ENCODE measurements at regions not wholly inside any gene's neighbourhood (a gene's known extent, or its start where the extent isn't known, plus 50 kb on each side); places are given as distances from the start of the nearest gene placed in this dataset.
"Not testable (repeated sequence)": the region's sequence is repeated elsewhere in the genome, so short reads cannot be mapped to it uniquely, and the experiment has no call there.

DNA sequence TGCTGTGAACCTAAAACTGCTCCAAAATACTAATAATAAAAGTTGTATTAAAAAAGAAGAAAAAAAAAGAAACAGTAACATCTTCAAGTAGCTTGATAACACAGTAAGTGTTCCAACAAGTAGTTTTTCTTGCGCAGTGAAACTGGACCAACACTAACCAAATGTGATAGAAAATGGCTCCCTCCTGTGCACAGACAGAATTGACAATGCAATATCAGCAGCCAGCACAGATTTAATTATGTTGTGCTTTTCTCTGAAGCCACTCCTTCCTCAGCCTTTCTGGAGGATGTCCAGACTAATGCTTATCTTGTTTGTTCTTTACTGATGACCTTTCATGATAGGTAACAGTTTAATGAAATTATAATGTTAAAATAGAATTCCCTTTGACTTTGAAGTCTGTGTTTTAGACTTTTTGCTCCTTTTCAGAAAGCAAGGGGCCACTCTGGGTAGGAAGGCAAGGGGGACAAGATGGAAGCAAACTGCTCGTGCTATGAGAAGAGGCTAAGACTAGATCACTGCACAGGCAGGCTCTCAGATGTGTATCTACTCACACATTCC lies 147.1 kb upstream of the RPL34 start:
- Mint-ChIP-seq H3K4me3 (no peak overlapping the region), H3K36me3 (no peaks in the 10 kb centered on the region)

DNA sequence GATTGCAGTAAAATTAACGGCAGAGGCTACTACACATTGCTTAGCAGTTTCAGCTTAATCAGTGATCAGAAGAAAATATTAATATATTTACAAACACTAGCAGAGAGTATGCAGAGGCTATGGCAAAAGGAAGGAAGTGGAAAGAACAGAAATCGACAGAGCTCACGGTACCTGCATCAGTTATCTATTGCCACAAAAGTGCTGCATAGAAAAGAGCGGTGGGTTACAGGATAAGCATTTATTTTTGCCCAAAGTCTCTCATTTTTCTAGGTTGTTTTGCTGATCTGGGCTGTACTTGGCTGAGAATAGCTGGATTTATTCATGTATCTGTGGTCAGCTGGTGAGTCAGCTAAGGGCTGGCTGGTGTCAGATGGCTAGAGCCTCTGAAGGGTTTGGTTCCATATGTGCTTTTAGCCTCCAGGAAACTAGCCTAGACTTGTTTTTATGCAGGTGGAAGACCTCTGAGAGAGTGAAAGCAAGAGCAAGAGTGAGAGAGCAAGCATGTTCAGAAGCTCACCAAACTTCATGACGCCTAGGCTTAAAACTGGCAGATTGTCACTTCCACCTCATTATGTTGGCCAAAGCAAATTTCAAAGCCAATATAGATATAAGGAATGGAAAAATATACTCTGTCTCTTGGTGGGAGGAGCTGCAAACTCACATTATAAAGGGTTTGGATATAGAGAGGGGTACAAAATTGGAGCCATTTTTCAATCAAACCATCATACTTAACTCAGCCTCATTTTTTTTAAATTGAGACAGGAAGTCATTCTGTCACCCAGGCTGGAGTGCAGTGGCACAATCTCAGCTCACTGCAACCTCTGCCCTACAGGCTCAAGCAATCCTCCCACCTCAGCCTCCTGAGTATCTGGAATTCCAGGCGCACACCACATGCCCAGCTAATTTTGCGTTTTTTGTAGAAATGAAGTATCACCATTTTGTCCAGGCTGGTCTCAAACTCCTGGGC lies 153.2 kb upstream of the RPL34 start:
- no peaks in the 10 kb centered on the region for H3K36me3 Mint-ChIP-seq
- no peak overlapping the region for H3K27ac Mint-ChIP-seq
- H3K9me3 Mint-ChIP-seq: no peaks in the 10 kb centered on the region
- H3K4me3 Mint-ChIP-seq: no peak overlapping the region
- ATAC-seq: peak; percentile 57 to 62
- peaks cover 5 to 13% of the 10 kb centered on the region in 2 donors for H3K27me3 Mint-ChIP-seq
- H3K4me1 Mint-ChIP-seq (ENCODE audit: low read depth in 2 of 2): peaks cover 6 to 7% of the 10 kb centered on the region in 2 donors
- DNase-seq (ENCODE audit: low spot score): no peak

More for the DNA sequence above, 147.1 kb upstream of the RPL34 start:
- Mint-ChIP-seq H3K27me3 (peaks cover 0 to 5% of the 10 kb centered on the region in 2 donors), H3K4me1 (ENCODE audit: low read depth in 2 of 2) (no peaks in the 10 kb centered on the region), H3K27ac (no peak overlapping the region), H3K9me3 (no peaks in the 10 kb centered on the region)
- ATAC-seq (no peak), DNase-seq (ENCODE audit: low spot score) (no peak)

DNA sequence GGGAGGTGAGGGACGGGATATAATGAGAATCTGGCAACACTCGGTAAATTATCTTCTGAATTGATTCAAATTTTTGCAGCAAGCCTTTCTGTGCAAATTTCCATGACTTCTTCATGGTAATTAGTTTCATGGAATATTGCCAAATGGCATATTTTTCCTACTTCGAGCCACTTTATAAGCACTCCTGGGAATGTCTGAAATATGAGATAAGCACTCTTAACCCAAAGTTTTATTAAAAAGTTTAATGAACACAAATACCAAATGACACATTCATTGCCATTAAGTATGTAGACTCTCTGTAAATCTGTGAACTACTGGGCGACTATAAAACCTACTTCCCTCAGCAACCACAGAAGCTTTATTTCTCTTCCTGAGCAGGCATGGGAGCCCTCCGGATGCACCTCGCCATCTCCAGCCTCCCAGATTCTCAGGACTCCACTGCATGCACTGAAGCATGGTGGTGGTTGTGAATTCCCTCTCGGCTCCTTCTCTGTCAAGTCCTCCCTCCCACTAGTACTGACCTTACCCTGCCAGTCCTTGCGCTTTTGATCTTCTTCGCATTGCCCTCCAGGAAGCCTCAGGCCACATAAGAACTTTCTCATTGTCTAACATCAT lies 154.4 kb upstream of the RPL34 start:
- peaks cover 6 to 7% of the 10 kb centered on the region in 2 donors for H3K4me1 Mint-ChIP-seq (ENCODE audit: low read depth in 2 of 2)
- no peak for DNase-seq (ENCODE audit: low spot score)
- no peak for ATAC-seq
- H3K36me3 Mint-ChIP-seq: no peaks in the 10 kb centered on the region
- no peak overlapping the region for H3K4me3 Mint-ChIP-seq
- H3K27ac Mint-ChIP-seq: no peak overlapping the region
- peaks cover 8 to 9% of the 10 kb centered on the region in 2 donors for H3K27me3 Mint-ChIP-seq
- no peaks in the 10 kb centered on the region for H3K9me3 Mint-ChIP-seq

DNA sequence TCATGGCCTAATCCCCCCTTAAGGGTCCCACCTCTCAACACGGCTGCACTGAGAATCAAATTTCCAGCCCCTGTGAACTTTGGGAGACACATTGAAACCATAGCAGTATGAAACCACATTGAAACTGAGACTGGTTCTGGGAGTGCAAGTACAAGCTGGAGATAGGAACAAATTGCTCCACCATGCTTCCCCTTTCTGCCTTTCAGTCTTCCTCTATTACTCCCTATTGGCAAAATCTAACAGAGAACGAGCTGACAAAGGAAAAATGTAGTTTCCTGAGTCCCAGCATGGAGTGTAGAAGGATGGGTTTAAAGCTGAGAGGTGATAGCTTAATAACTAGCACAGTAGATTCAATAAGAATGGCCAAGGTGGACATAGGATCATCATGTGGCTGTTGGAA lies 161.7 kb upstream of the RPL34 start:
- H3K27me3 Mint-ChIP-seq: peaks cover 9 to 18% of the 10 kb centered on the region in 2 donors
- H3K4me1 Mint-ChIP-seq (ENCODE audit: low read depth in 2 of 2): no peaks in the 10 kb centered on the region
- H3K9me3 Mint-ChIP-seq: no peaks in the 10 kb centered on the region
- no peak overlapping the region for H3K27ac Mint-ChIP-seq
- DNase-seq (ENCODE audit: low spot score) (no peak), ATAC-seq (no peak)
- H3K36me3 Mint-ChIP-seq: no peaks in the 10 kb centered on the region
- H3K4me3 Mint-ChIP-seq: no peak overlapping the region

DNA sequence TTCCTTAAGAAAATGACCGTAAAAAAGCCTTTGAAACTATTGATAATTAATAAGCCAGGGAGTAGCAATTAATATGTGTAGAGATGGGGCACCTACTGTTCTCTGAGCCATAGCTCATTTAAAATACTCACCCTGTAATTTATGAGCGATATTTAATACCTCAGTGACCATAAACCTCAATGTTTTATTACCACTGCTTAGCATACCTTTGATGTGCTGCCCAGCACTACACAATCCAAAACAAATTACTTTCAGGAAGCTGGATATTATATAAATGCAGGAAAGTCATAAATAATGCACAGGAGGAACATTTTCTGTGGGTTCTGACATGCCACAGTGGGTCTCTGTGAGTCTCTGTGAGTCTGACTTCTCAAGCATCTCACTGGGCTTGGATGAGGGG lies 166.1 kb upstream of the RPL34 start:
- no peaks in the 10 kb centered on the region for H3K4me1 Mint-ChIP-seq (ENCODE audit: low read depth in 2 of 2)
- H3K27ac Mint-ChIP-seq: no peak overlapping the region
- ATAC-seq (no peak), DNase-seq (ENCODE audit: low spot score) (no peak)
- no peaks in the 10 kb centered on the region for H3K9me3 Mint-ChIP-seq
- H3K4me3 Mint-ChIP-seq: no peak overlapping the region
- no peaks in the 10 kb centered on the region for H3K36me3 Mint-ChIP-seq
- peaks cover 7 to 18% of the 10 kb centered on the region in 2 donors for H3K27me3 Mint-ChIP-seq

DNA sequence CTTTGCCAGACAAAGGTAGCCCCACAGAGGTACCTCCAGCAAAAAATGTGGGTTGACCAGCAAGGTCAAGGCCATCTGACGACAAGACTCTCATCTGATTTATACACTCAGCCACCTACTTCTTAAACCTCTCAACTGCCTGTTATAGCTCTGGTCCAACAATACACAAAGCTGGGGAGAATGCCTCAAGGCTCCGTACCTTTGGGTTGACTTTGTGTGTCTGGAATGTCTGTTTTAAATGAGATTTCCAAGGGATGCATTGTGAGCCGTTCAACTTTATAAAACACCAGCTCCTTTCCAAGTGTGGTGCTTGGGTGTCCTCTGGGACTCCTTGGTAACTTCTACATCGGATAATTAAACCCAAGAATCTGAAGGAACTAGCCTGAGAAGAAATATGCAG lies 167.0 kb upstream of the RPL34 start:
- H3K36me3 Mint-ChIP-seq: no peaks in the 10 kb centered on the region
- H3K9me3 Mint-ChIP-seq: no peaks in the 10 kb centered on the region
- peaks cover 7 to 18% of the 10 kb centered on the region in 2 donors for H3K27me3 Mint-ChIP-seq
- H3K27ac Mint-ChIP-seq: no peak overlapping the region
- no peaks in the 10 kb centered on the region for H3K4me1 Mint-ChIP-seq (ENCODE audit: low read depth in 2 of 2)
- no peak for DNase-seq (ENCODE audit: low spot score)
- no peak overlapping the region for H3K4me3 Mint-ChIP-seq
- ATAC-seq: no peak

DNA sequence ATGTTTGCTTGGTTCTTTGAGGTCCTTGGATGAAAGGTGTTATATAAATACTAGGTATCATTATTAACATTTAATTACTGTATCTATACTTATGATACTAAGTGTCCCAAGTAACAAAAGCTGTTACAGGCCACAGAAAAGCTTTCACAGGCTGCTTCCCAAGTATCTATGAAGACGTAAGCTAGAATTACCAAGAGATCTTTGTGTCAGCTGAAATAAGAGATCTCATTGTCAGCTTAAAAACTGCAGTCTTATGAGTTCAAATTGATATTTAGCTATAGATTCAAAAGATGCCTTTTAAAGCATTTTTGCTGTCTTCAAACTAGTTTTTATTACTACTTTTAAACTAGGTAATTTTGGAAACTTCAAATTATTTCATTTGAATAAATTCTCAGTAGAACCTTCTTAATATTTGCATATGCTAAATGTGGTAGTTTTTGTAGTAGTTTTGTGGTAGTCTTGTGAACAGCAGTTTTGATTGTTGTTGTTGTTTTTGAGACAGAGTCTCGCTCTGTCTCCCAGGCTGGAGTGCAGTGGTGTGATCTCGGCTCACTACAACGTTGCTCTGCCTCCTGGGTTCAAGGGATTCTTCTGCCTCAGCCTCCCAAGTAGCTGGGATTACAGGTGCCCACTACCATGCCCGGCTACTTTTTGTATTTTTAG lies 170.0 kb upstream of the RPL34 start:
- no peak for ATAC-seq
- Mint-ChIP-seq H3K36me3 (no peaks in the 10 kb centered on the region), H3K27me3 (peaks cover 10 to 19% of the 10 kb centered on the region in 2 donors), H3K4me1 (ENCODE audit: low read depth in 2 of 2) (no peaks in the 10 kb centered on the region), H3K9me3 (no peaks in the 10 kb centered on the region), H3K27ac (no peak overlapping the region), H3K4me3 (no peak overlapping the region)
- DNase-seq (ENCODE audit: low spot score): no peak

DNA sequence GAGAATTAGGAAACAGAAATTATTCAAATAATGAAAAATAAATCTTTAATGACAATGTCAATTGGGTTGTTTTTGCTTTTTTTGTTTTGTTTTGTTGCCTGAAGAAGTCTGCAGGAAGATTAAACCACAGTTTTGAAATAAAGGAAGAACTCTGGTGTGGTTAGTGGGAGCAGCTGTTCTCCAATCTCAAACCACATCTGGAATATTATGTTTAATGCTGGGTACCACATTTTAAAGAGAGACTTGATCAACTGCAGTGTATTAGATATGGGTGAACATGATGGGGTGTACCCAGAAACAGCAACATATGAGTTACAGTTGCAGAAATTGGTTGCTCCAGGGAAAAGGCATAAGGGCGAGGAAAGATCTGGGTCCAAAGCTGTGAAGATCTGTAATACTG lies 171.2 kb upstream of the RPL34 start:
- Mint-ChIP-seq H3K27me3 (peaks cover 11 to 12% of the 10 kb centered on the region in 2 donors), H3K4me1 (ENCODE audit: low read depth in 2 of 2) (no peaks in the 10 kb centered on the region), H3K27ac (no peak overlapping the region), H3K4me3 (no peak overlapping the region), H3K9me3 (no peaks in the 10 kb centered on the region), H3K36me3 (no peaks in the 10 kb centered on the region)
- DNase-seq (ENCODE audit: low spot score) (no peak), ATAC-seq (no peak)

DNA sequence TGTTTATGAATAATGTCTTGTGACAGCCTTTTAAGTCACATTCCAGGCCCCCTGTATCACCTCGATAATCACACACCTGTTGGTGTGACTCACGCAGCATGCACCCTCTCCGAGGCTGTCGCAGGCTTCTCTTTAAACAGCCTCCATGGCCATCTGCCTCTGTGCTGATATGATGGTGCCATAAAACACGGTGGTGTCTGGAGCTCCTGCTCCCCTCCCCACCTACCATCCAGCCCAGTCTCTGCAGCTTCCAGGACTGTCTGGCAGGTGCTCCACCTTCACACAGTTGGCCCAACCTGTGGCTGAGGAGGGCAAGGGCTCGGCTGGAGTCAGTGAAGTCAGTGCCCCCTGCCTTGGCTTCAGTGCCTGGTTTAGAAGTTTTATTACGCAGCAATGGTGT lies 173.8 kb upstream of the RPL34 start:
- DNase-seq (ENCODE audit: low spot score) (no peak), ATAC-seq (no peak)
- Mint-ChIP-seq H3K9me3 (no peaks in the 10 kb centered on the region), H3K36me3 (no peaks in the 10 kb centered on the region), H3K27me3 (peaks cover 6 to 19% of the 10 kb centered on the region in 2 donors), H3K27ac (no peak overlapping the region), H3K4me1 (ENCODE audit: low read depth in 2 of 2) (no peaks in the 10 kb centered on the region), H3K4me3 (no peak overlapping the region)

DNA sequence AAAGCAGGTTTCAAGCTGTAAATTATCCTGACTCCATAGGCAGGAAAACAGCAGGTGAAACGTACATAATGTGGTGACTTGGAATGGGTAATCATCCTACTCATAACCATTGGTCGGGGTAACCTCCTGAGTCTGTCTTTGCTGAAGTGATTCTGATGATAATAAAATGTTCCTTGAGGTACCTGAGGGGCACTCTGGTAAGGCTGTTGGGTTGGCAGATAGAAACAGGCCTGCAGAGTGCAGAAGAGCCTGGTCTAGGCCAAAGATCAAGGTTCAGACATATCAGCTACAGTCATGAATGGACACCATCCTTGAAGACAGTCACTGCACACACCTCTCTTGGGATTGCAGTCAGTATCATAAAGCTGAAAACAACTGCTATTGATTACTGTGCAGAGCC lies 174.7 kb upstream of the RPL34 start:
- H3K27ac Mint-ChIP-seq: no peak overlapping the region
- H3K4me3 Mint-ChIP-seq: no peak overlapping the region

DNA sequence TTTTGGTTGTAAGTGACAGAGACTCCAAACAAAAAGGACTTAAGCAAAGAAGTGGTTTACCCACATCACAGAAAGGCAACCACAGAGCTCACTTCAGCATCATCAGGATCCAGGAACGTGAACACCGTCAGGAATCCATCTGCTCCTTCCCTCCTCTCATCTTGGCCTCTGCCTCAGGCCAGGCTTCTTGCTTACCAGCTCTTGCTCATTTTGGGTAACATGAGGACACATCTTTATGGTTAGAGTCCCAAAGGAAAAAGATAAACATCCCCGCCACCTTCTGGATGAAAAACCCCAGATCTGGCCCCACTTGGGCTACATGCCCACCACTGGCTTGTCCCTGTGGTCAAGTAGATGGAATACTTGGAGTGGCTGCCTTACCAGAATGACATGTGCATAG lies 176.8 kb upstream of the RPL34 start:
- Mint-ChIP-seq H3K27ac (no peak overlapping the region), H3K4me1 (ENCODE audit: low read depth in 2 of 2) (no peaks in the 10 kb centered on the region)

More for the DNA sequence above, 174.7 kb upstream of the RPL34 start:
- H3K4me1 Mint-ChIP-seq (ENCODE audit: low read depth in 2 of 2): no peaks in the 10 kb centered on the region
- ATAC-seq: no peak
- no peaks in the 10 kb centered on the region for H3K9me3 Mint-ChIP-seq
- H3K36me3 Mint-ChIP-seq: no peaks in the 10 kb centered on the region
- DNase-seq (ENCODE audit: low spot score): no peak
- H3K27me3 Mint-ChIP-seq: peaks cover 6 to 19% of the 10 kb centered on the region in 2 donors

DNA sequence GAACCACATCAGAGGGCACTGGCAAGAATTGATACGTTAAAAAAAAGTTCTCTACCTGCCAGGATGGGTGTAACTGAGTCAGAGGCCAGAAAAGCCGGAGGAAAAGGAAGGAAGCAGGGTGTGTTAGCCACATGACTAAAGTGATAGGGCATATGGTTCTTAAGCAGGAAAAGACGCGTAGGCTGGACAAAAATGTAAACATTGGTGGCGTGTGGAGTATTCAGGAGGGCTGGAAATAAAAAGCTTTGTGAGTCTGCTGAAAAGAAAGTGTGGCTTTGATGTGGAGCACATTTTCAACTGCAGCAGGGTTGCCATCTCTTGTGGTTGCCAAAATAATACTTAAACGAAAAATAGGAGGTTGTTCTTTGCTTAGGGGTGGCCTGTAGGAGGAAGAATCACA lies 186.5 kb upstream of the RPL34 start:
- H3K9me3 Mint-ChIP-seq: peaks cover 2% of the 10 kb centered on the region
- peak overlapping the region; percentile 21 for H3K4me3 Mint-ChIP-seq
- peaks cover 12 to 14% of the 10 kb centered on the region in 2 donors for H3K4me1 Mint-ChIP-seq (ENCODE audit: low read depth in 2 of 2)
- H3K36me3 Mint-ChIP-seq: peaks cover 5% of the 10 kb centered on the region
- ATAC-seq (peak; percentile 48 to 60), DNase-seq (ENCODE audit: low spot score) (no peak)
- H3K27ac Mint-ChIP-seq: no peak overlapping the region
- H3K27me3 Mint-ChIP-seq: no peaks in the 10 kb centered on the region

More for the DNA sequence above, 176.8 kb upstream of the RPL34 start:
- no peak for ATAC-seq
- Mint-ChIP-seq H3K27me3 (peaks cover 12 to 26% of the 10 kb centered on the region in 2 donors), H3K4me3 (no peak overlapping the region), H3K9me3 (no peaks in the 10 kb centered on the region), H3K36me3 (peaks cover under 1% of the 10 kb centered on the region)
- no peak for DNase-seq (ENCODE audit: low spot score)

DNA sequence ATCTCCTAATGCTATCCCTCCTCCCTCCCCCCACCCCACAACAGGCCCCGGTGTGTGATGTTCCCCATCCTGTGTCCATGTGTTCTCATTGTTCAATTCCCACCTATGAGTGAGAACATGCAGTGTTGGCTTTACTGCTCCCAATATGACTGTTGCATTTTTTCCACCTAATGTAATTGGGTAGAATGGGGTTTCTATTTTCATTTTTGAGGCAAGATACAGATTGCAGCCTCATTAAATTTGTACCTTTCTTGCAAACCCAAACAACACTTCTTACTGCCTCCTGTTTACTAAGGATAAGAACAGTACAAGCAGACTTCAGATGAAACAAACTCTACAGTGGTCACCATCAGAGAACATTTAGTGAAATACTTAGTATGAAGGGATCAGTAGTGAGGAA lies 187.0 kb upstream of the RPL34 start:
- ATAC-seq; H3K27ac Mint-ChIP-seq; DNase-seq (ENCODE audit: low spot score); H3K27me3 Mint-ChIP-seq; H3K36me3 Mint-ChIP-seq; H3K9me3 Mint-ChIP-seq: not testable (repeated sequence)
- Mint-ChIP-seq H3K4me3 (peak overlapping the region; percentile 21), H3K4me1 (ENCODE audit: low read depth in 2 of 2) (peaks cover 12 to 14% of the 10 kb centered on the region in 2 donors)

Data from natural killer cell treated with Interleukin-12 subunit alpha and Interleukin-12 subunit beta and Interleukin-15 and Interleukin-18, amount 100 ng/mL, for 72 hours (primary cell).